PFSK-1 (cell line): ENCODE measurements at regions not wholly inside any gene's neighbourhood (a gene's known extent, or its start where the extent isn't known, plus 50 kb on each side); places are given as distances from the start of the nearest gene placed in this dataset.

Source experiments
- FOXP2 ChIP-seq: optimal IDR thresholded peaks from 2 replicates; pipeline ENCODE3; 2011; ENCODE audit warnings: borderline replicate concordance, control low read depth, inconsistent platforms; ENCODE audit not compliant: insufficient read depth; ENCODE audit errors: extremely low read length, extremely low read depth
- POLR2AphosphoS5 ChIP-seq: IDR thresholded peaks from 2 replicates; pipeline ENCODE4 v1.6.1; 2012; ENCODE audit warnings: low read depth, mild to moderate bottlenecking, control low read depth, low read length, moderate library complexity
- REST ChIP-seq, 2 experiments: IDR thresholded peaks; 2 replicates each; pipeline versions ENCODE4 v1.6.1 to v1.8.0; 2011 to 2012; ENCODE audit warnings: low read depth in 2 of 2, low read length in 2 of 2, control low read depth in 1 of 2, inconsistent platforms in 1 of 2, mild to moderate bottlenecking in 1 of 2, moderate library complexity in 1 of 2; ENCODE audit not compliant: insufficient read depth in 1 of 2
- SIN3A ChIP-seq: IDR thresholded peaks from 2 replicates; pipeline ENCODE4 v1.6.1; 2012; ENCODE audit warnings: mild to moderate bottlenecking, low read length, moderate library complexity, borderline replicate concordance; ENCODE audit not compliant: insufficient read depth
- TAF1 ChIP-seq: IDR thresholded peaks from 2 replicates; pipeline ENCODE4 v1.6.1; 2012; ENCODE audit warnings: low read length, control low read depth, borderline replicate concordance; ENCODE audit not compliant: insufficient read depth

- TF ChIP-seq FOXP2: no peak
- no peak for TF ChIP-seq POLR2AphosphoS5
- no peak for TF ChIP-seq SIN3A
- TF ChIP-seq REST (IDR thresholded peaks at IDR 0.05; ENCODE audit: insufficient read depth in 1 of 2, low read depth in 2 of 2, low read length in 2 of 2): no peak
- TF ChIP-seq TAF1: no peak
These were observed 599.6 kb downstream of the EPM2A start for GRCh38 chr6:145135702-145136101.

GRCh38 chr6:145137425-145137824 lies 597.9 kb downstream of the EPM2A start:
- TF ChIP-seq POLR2AphosphoS5: no peak
- TF ChIP-seq REST (IDR thresholded peaks at IDR 0.05; ENCODE audit: insufficient read depth in 1 of 2, low read depth in 2 of 2, low read length in 2 of 2): no peak
- no peak for TF ChIP-seq SIN3A
- TF ChIP-seq FOXP2: no peak
- no peak for TF ChIP-seq TAF1

- TF ChIP-seq SIN3A: no peak
- no peak for TF ChIP-seq POLR2AphosphoS5
- TF ChIP-seq FOXP2: no peak
- no peak for TF ChIP-seq REST (IDR thresholded peaks at IDR 0.05; ENCODE audit: insufficient read depth in 1 of 2, low read depth in 2 of 2, low read length in 2 of 2)
- no peak for TF ChIP-seq TAF1
These were observed 596.7 kb downstream of the EPM2A start for GRCh38 chr6:145138469-145139139.

- TF ChIP-seq REST (IDR thresholded peaks at IDR 0.05; ENCODE audit: insufficient read depth in 1 of 2, low read depth in 2 of 2, low read length in 2 of 2): no peak
These were observed 596.0 kb downstream of the EPM2A start for GRCh38 chr6:145139140-145139850.

GRCh38 chr6:145139895-145140294 lies 595.4 kb downstream of the EPM2A start:
- TF ChIP-seq REST (IDR thresholded peaks at IDR 0.05; ENCODE audit: insufficient read depth in 1 of 2, low read depth in 2 of 2, low read length in 2 of 2): no peak
- no peak for TF ChIP-seq POLR2AphosphoS5
- TF ChIP-seq TAF1: no peak
- no peak for TF ChIP-seq SIN3A
